ENCODE measurements at regions not wholly inside any gene's neighbourhood (a gene's known extent, or its start where the extent isn't known, plus 50 kb on each side); places are given as distances from the start of the nearest gene placed in this dataset.

GRCh38 chr3:31402117-31402516 lies 130.6 kb upstream of the STT3B start:
- H3K4me1 Mint-ChIP-seq (ENCODE audit: low read depth), result peaks cover 16% of the 10 kb centered on the region
- peaks cover 7% of the 10 kb centered on the region for H3K9me3 Mint-ChIP-seq
- no peaks in the 10 kb centered on the region for H3K36me3 Mint-ChIP-seq (ENCODE audit: low read depth)
- H3K4me3 Mint-ChIP-seq, result no peak overlapping the region
- intact Hi-C loops (cut with micrococcal nuclease), result no loop called here
- ATAC-seq, result no peak
- ChIA-PET POLR2A (no interaction called here), CTCF (interaction anchor here (0.6 kb wide), 1 partner anchor 622 kb away, joined by 3 read pairs; no protein-coding TSS in a partner anchor)
- TF ChIP-seq CTCF (IDR thresholded peaks at IDR 0.05), result no peak
- no peaks in the 10 kb centered on the region for H3K27me3 Mint-ChIP-seq
- H3K27ac Mint-ChIP-seq, result no peak overlapping the region
- no peak for DNase-seq

- intact Hi-C loops (cut with micrococcal nuclease), result no loop called here
- Mint-ChIP-seq H3K27me3 (no peaks in the 10 kb centered on the region), H3K4me3 (no peak overlapping the region), H3K9me3 (peaks cover 7% of the 10 kb centered on the region), H3K4me1 (ENCODE audit: low read depth) (peaks cover 16% of the 10 kb centered on the region), H3K36me3 (ENCODE audit: low read depth) (no peaks in the 10 kb centered on the region), H3K27ac (no peak overlapping the region)
- no peak for ATAC-seq
- TF ChIP-seq CTCF (IDR thresholded peaks at IDR 0.05), result no peak
- POLR2A ChIA-PET, result no interaction called here
- no peak for DNase-seq
- CTCF ChIA-PET, result no interaction called here
Observed at GRCh38 chr3:31403197-31403596, 129.5 kb upstream of the STT3B start.

- Mint-ChIP-seq H3K4me1 (ENCODE audit: low read depth) (peaks cover 14% of the 10 kb centered on the region), H3K27me3 (no peaks in the 10 kb centered on the region), H3K36me3 (ENCODE audit: low read depth) (no peaks in the 10 kb centered on the region), H3K27ac (no peak overlapping the region), H3K4me3 (no peak overlapping the region), H3K9me3 (peaks cover 5% of the 10 kb centered on the region)
- DNase-seq (no peak), ATAC-seq (no peak)
- intact Hi-C loops (cut with micrococcal nuclease), result no loop called here
- no peak for TF ChIP-seq CTCF (IDR thresholded peaks at IDR 0.05)
- CTCF ChIA-PET, result interaction anchor here (1.5 kb wide), 1 partner anchor 21 kb away, joined by 3 read pairs; no protein-coding TSS in a partner anchor
- POLR2A ChIA-PET, result interaction anchor here (1.0 to 1.4 kb wide), 2 partner anchors 12 to 16 kb away, joined by 3 read pairs; no protein-coding TSS in a partner anchor
Observed at GRCh38 chr3:31404871-31405270, 127.9 kb upstream of the STT3B start.

GRCh38 chr3:31405515-31405914 lies 127.2 kb upstream of the STT3B start:
- intact Hi-C loops (cut with micrococcal nuclease), result no loop called here
- no peak overlapping the region for H3K27ac Mint-ChIP-seq
- POLR2A ChIA-PET, result interaction anchor here (1.0 to 1.4 kb wide), 2 partner anchors 11 to 16 kb away, joined by 3 read pairs; no protein-coding TSS in a partner anchor
- H3K9me3 Mint-ChIP-seq, result no peaks in the 10 kb centered on the region
- no peak overlapping the region for H3K4me3 Mint-ChIP-seq
- H3K27me3 Mint-ChIP-seq, result no peaks in the 10 kb centered on the region
- no peak for ATAC-seq
- no peak for DNase-seq
- CTCF ChIA-PET, result interaction anchor here (0.8 to 1.5 kb wide), 2 partner anchors 9 to 21 kb away, joined by 3 read pairs; no protein-coding TSS in a partner anchor
- TF ChIP-seq CTCF (IDR thresholded peaks at IDR 0.05), result no peak
- H3K4me1 Mint-ChIP-seq (ENCODE audit: low read depth), result peaks cover 10% of the 10 kb centered on the region
- no peaks in the 10 kb centered on the region for H3K36me3 Mint-ChIP-seq (ENCODE audit: low read depth)

GRCh38 chr3:31406896-31407295 lies 125.8 kb upstream of the STT3B start:
- Mint-ChIP-seq H3K4me1 (ENCODE audit: low read depth) (peaks cover 10% of the 10 kb centered on the region), H3K36me3 (ENCODE audit: low read depth) (no peaks in the 10 kb centered on the region), H3K27me3 (no peaks in the 10 kb centered on the region), H3K4me3 (no peak overlapping the region), H3K9me3 (no peaks in the 10 kb centered on the region), H3K27ac (no peak overlapping the region)
- ChIA-PET CTCF (no interaction called here), POLR2A (interaction anchor here (1.0 kb wide), 1 partner anchor 211 kb away, joined by 3 read pairs; no protein-coding TSS in a partner anchor)
- intact Hi-C loops (cut with micrococcal nuclease), result no loop called here
- no peak for ATAC-seq
- DNase-seq, result no peak
- no peak for TF ChIP-seq CTCF (IDR thresholded peaks at IDR 0.05)
